ENCODE measurements at regions not wholly inside any gene's neighbourhood (a gene's known extent, or its start where the extent isn't known, plus 50 kb on each side); places are given as distances from the start of the nearest gene placed in this dataset.

DNA sequence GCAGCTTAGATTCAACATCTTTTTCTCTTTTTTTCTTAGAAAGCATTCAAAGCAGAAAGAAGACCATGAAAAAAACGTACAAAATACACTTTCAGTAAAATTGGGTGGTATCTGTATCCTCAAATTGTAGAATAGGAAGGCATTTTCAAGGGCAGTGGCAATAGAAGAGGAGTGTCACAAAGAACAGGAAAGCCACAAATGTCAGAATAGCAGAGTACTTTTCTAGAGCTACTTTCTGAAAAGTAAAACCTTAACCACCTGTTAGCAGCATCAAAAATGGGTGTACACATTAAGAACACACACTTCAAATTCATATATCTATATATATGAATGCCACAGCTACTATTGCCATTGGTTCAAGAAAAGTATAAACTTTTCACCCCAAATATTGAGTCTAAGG is 412.1 kb upstream of the DCN start:
- TF ChIP-seq, protein P1, sequence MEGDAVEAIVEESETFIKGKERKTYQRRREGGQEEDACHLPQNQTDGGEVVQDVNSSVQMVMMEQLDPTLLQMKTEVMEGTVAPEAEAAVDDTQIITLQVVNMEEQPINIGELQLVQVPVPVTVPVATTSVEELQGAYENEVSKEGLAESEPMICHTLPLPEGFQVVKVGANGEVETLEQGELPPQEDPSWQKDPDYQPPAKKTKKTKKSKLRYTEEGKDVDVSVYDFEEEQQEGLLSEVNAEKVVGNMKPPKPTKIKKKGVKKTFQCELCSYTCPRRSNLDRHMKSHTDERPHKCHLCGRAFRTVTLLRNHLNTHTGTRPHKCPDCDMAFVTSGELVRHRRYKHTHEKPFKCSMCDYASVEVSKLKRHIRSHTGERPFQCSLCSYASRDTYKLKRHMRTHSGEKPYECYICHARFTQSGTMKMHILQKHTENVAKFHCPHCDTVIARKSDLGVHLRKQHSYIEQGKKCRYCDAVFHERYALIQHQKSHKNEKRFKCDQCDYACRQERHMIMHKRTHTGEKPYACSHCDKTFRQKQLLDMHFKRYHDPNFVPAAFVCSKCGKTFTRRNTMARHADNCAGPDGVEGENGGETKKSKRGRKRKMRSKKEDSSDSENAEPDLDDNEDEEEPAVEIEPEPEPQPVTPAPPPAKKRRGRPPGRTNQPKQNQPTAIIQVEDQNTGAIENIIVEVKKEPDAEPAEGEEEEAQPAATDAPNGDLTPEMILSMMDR (conservative IDR thresholded peaks at IDR 0.05; ENCODE audit: low read length) = no peak
- TF ChIP-seq EZH2phosphoT487 (IDR thresholded peaks at IDR 0.05; ENCODE audit: borderline replicate concordance, low read depth, low read length) = no peak
